ENCODE measurements at regions not wholly inside any gene's neighbourhood (a gene's known extent, or its start where the extent isn't known, plus 50 kb on each side); places are given as distances from the start of the nearest gene placed in this dataset.

DNA sequence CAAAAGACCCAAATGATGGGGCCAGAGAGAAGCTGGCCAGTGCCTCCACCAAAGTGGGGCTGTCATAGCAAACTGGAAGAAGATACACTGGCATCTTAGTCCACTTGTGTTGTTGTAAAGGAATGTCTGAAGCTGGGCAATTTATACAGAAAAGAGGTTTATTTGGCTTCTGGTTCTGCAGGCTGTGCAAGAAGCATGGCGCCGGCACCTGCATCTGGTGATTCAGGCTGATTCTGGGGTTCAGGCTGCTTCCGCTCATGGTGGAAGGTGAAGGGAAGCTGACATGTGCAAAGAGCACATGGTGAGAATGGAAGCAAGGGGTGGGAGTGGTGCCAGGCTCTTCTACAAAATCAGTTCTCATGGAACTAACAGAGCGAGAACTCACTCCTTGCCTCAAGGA lies 135.9 kb upstream of the TWIST2 start:
- Histone ChIP-seq H3K27me3 (no peaks in the 10 kb centered on the region), H3K4me3 (no peak overlapping the region), H3K27ac (no peak overlapping the region), H3K36me3 (no peaks in the 10 kb centered on the region), H3K4me1 (no peaks in the 10 kb centered on the region), H3K9me3 (no peaks in the 10 kb centered on the region)
- ATAC-seq (no peak), FAIRE-seq (no peak), DNase-seq (no peak)
- TF ChIP-seq, protein P1, sequence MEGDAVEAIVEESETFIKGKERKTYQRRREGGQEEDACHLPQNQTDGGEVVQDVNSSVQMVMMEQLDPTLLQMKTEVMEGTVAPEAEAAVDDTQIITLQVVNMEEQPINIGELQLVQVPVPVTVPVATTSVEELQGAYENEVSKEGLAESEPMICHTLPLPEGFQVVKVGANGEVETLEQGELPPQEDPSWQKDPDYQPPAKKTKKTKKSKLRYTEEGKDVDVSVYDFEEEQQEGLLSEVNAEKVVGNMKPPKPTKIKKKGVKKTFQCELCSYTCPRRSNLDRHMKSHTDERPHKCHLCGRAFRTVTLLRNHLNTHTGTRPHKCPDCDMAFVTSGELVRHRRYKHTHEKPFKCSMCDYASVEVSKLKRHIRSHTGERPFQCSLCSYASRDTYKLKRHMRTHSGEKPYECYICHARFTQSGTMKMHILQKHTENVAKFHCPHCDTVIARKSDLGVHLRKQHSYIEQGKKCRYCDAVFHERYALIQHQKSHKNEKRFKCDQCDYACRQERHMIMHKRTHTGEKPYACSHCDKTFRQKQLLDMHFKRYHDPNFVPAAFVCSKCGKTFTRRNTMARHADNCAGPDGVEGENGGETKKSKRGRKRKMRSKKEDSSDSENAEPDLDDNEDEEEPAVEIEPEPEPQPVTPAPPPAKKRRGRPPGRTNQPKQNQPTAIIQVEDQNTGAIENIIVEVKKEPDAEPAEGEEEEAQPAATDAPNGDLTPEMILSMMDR (IDR thresholded peaks at IDR 0.05) = no peak
- intact Hi-C loops (cut with DNase I) = no loop called here
- WGBS, 2 donors = 78 to 89% methylated on average over 4 of the region's 4 CpGs

DNA sequence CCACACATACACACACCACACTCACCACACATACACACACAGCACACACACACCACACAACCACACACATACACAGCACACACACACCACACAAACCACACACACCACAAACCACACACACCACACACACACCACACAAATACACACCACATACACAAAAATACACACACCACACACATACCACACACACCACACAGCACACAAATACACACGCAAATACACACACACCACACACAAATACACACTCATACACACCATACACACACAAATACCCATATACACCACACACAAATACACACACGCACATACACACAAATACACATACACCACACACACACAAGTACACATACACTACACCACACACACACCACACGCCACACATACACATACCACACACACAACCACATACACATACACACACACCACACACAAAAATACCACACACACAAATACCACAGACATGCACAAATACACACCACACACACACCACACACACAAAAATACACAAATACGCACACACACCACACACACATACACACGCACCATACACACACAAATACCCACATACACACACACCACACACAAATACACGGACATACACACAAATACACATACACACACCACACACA lies 134.6 kb upstream of the TWIST2 start:
- Histone ChIP-seq H3K27ac (no peak overlapping the region), H3K27me3 (no peaks in the 10 kb centered on the region), H3K4me1 (no peaks in the 10 kb centered on the region), H3K4me3 (no peak overlapping the region), H3K9me3 (no peaks in the 10 kb centered on the region), H3K36me3 (no peaks in the 10 kb centered on the region)
- DNase-seq = no peak
- intact Hi-C loops (cut with DNase I) = no loop called here
- no peak for FAIRE-seq
- 63 to 78% methylated on average over 6 of the region's 6 CpGs for WGBS, 2 donors
- ATAC-seq = no peak
- TF ChIP-seq, protein P1 (IDR thresholded peaks at IDR 0.05) = no peak

DNA sequence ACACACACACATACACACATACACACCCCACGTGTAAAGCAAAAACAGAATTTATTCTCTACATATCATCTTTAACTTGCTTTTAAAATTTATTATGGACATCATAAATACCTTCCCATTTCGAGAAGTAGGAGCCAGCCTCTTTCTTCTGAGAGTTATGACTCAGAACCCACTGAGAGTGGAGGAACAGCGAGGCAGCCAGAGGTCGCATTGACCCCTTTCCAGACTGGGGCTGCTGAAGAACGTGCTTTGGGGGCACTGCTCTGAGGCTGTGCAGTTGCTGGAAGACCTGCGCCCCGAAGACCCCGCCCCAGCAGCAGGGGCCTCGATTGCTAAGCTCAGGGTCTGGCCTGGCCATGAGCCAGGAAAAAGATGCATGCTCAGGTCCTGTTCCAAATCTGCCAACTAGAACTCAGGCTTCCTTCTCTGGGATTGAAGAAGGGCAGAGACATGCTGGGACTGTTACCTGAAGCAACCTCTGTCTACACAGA lies 133.8 kb upstream of the TWIST2 start:
- Histone ChIP-seq H3K27ac (no peak overlapping the region), H3K4me1 (no peaks in the 10 kb centered on the region), H3K36me3 (no peaks in the 10 kb centered on the region), H3K4me3 (no peak overlapping the region), H3K27me3 (no peaks in the 10 kb centered on the region), H3K9me3 (no peaks in the 10 kb centered on the region)
- no peak for FAIRE-seq
- no peak for ATAC-seq
- intact Hi-C loops (cut with DNase I) = no loop called here
- TF ChIP-seq, protein P1 (IDR thresholded peaks at IDR 0.05) = no peak
- DNase-seq = no peak
- WGBS, 2 donors = 59 to 74% methylated on average over 9 of the region's 9 CpGs

DNA sequence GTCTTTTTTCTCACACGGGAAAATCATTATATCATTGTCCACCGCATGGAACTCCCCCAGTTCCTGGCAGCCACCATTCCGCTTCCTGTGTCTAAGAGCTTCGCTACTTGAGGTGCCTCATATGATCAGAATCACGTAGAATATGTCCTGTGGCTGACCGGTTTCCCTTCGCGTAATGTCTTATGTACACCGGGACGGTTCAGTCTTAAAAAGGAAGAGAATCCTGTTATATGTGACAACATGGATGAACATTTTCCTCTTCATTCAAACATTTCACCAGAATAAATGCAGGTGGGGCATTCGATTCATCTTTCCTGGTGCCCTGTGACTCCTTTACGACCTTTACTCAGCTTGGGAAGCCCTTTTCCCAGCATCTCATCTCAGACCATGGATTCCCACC lies 131.7 kb upstream of the TWIST2 start:
- no peaks in the 10 kb centered on the region for H3K9me3 ChIP-seq
- ATAC-seq (no peak), FAIRE-seq (no peak), DNase-seq (no peak)
- WGBS, 2 donors = 69 to 77% methylated on average over 12 of the region's 12 CpGs
- no peaks in the 10 kb centered on the region for H3K36me3 ChIP-seq
- H3K27ac ChIP-seq = no peak overlapping the region
- no peak overlapping the region for H3K4me3 ChIP-seq
- no peaks in the 10 kb centered on the region for H3K4me1 ChIP-seq
- intact Hi-C loops (cut with DNase I) = no loop called here
- peaks cover 0 to 3% (median 0%) of the 10 kb centered on the region in 4 donors for H3K27me3 ChIP-seq
- TF ChIP-seq, protein P1 (IDR thresholded peaks at IDR 0.05) = no peak

DNA sequence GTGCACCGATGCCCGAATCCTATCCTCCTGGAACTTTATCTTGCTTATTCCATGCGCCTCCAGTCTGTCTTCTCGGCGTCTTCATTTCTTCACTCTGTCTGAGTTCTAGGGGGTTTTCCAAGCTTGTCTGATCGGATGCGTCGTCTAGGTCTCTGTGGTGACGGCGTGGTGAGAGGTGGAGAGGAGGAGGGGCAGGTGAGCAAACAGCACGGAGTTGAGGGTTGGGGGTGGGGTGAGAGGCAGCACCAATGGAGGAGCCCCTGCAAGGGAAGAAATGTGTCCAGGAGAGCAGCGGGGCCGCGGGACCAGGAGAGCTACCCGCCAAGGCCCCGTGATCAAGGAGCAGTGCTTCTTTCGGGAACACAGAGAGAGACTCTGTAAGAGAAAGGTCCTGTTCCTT lies 131.3 kb upstream of the TWIST2 start:
- TF ChIP-seq, protein P1 (IDR thresholded peaks at IDR 0.05) = no peak
- ATAC-seq (no peak), FAIRE-seq (no peak), DNase-seq (no peak)
- Histone ChIP-seq H3K27ac (no peak overlapping the region), H3K9me3 (no peaks in the 10 kb centered on the region), H3K27me3 (peaks cover 0 to 3% (median 0%) of the 10 kb centered on the region in 4 donors), H3K4me1 (no peaks in the 10 kb centered on the region), H3K36me3 (no peaks in the 10 kb centered on the region), H3K4me3 (no peak overlapping the region)
- WGBS, 2 donors = 46 to 48% methylated on average over 17 of the region's 17 CpGs
- intact Hi-C loops (cut with DNase I) = no loop called here

All from pancreas (tissue), 10 donors.